ENCODE measurements at regions not wholly inside any gene's neighbourhood (a gene's known extent, or its start where the extent isn't known, plus 50 kb on each side); places are given as distances from the start of the nearest gene placed in this dataset.
A peak's percentile ranks its signal among the peaks of the same experiment; 100 is the strongest.

DNA sequence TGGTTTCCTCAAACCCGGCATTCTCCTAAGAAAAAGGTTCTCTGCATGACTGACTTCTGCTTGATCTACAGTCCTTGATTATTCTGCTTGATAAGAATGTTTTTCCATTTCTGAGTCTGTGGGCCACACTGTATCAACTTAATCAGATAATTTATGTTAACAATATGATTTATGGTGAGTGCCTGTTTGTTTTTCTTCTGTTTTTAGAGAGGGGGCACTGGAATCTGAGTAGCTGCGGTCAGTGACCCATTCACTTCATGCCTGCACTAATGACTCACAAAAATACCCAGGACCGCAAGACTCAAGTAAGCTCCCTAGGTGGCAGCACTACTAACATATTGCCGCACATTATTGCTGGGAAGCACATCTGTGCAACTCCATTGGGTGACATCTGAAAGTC is 542.3 kb upstream of the ATXN8OS start:
- in situ Hi-C loops (cut with MboI; ENCODE audit: low pct_ligation_motif_present in 1 of 4, low pct_unique_long_range_greater_than_20kb in 1 of 4, low sequenced_read_pairs in 3 of 4) (no loop called here), intact Hi-C loops (cut with DNase I; ENCODE audit: low total_unique reads) (no loop called here)
- H3K36me3 ChIP-seq: no peaks in the 10 kb centered on the region
- H3K4me3 ChIP-seq: no peak overlapping the region
- no peak overlapping the region for H3K27ac ChIP-seq
- peak; percentile 12 for DNase-seq
- 66 to 77% methylated on average over 4 of the region's 4 CpGs for WGBS, 2 donors (ENCODE audit: low coverage in 1 of 2)
- H3K4me1 ChIP-seq: no peaks in the 10 kb centered on the region
- H3K9me3 ChIP-seq: no peaks in the 10 kb centered on the region
- H3K27me3 ChIP-seq: no peaks in the 10 kb centered on the region
- no peak for TF ChIP-seq POLR2AphosphoS5 (IDR thresholded peaks at IDR 0.05)
- no peak for TF ChIP-seq POLR2A (IDR thresholded peaks at IDR 0.05)
- peak in 2 of 5 experiments; percentile 31 to 33 for TF ChIP-seq CTCF (IDR thresholded peaks at IDR 0.05)
- TF ChIP-seq EP300 (IDR thresholded peaks at IDR 0.05; ENCODE audit: low read depth): no peak

- no peak for DNase-seq
- 71 to 75% methylated on average over 5 of the region's 5 CpGs for WGBS, 2 donors (ENCODE audit: low coverage in 1 of 2)
- Histone ChIP-seq H3K36me3 (no peaks in the 10 kb centered on the region), H3K4me1 (no peaks in the 10 kb centered on the region), H3K4me3 (no peak overlapping the region), H3K9me3 (no peaks in the 10 kb centered on the region), H3K27ac (no peak overlapping the region), H3K27me3 (no peaks in the 10 kb centered on the region)
- intact Hi-C loops (cut with DNase I; ENCODE audit: low total_unique reads): no loop called here
- no peak for TF ChIP-seq CTCF (IDR thresholded peaks at IDR 0.05)
- no peak for TF ChIP-seq POLR2A (IDR thresholded peaks at IDR 0.05)
- no peak for TF ChIP-seq EP300 (IDR thresholded peaks at IDR 0.05; ENCODE audit: low read depth)
- TF ChIP-seq POLR2AphosphoS5 (IDR thresholded peaks at IDR 0.05): no peak
- in situ Hi-C loops (cut with MboI; ENCODE audit: low pct_ligation_motif_present in 1 of 4, low pct_unique_long_range_greater_than_20kb in 1 of 4, low sequenced_read_pairs in 3 of 4): no loop called here
Measured at GRCh38 chr13:69556540-69557196, 551.0 kb upstream of the ATXN8OS start.

- Histone ChIP-seq H3K9me3 (no peaks in the 10 kb centered on the region), H3K27me3 (no peaks in the 10 kb centered on the region), H3K4me3 (no peak overlapping the region), H3K36me3 (no peaks in the 10 kb centered on the region), H3K27ac (no peak overlapping the region), H3K4me1 (no peaks in the 10 kb centered on the region)
- in situ Hi-C loops (cut with MboI; ENCODE audit: low pct_ligation_motif_present in 1 of 4, low pct_unique_long_range_greater_than_20kb in 1 of 4, low sequenced_read_pairs in 3 of 4): no loop called here
- intact Hi-C loops (cut with DNase I; ENCODE audit: low total_unique reads): no loop called here
- TF ChIP-seq POLR2AphosphoS5 (IDR thresholded peaks at IDR 0.05) (no peak), POLR2A (IDR thresholded peaks at IDR 0.05) (no peak), CTCF (IDR thresholded peaks at IDR 0.05) (no peak), EP300 (IDR thresholded peaks at IDR 0.05; ENCODE audit: low read depth) (no peak)
- WGBS, 2 donors (ENCODE audit: low coverage in 1 of 2): 61 to 70% methylated on average over 2 of the region's 2 CpGs
- no peak for DNase-seq
Measured at GRCh38 chr13:69553976-69554375, 553.6 kb upstream of the ATXN8OS start.

DNA sequence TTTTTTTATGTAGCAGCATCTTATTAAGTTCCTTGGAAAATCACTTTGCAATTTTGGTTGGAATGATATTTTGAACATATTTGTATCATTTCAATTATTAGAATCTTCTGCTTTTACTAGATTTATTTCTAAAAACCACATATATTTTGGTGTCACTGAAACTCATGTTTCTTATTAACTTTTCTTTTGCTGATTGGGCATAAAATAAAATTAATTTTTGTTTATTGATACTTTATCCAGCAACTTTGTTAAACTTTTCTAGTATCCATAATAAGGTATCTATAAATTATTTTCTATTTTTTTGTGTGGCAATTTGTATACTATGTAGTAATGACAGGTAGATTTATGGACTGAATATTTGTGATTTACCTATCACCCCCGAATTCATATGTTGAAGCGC is 556.4 kb upstream of the ATXN8OS start:
- intact Hi-C loops (cut with DNase I; ENCODE audit: low total_unique reads): no loop called here

More for the DNA sequence above, 556.4 kb upstream of the ATXN8OS start:
- no peaks in the 10 kb centered on the region for H3K27me3 ChIP-seq
- H3K9me3 ChIP-seq: no peaks in the 10 kb centered on the region
- no peak overlapping the region for H3K27ac ChIP-seq
- in situ Hi-C loops (cut with MboI; ENCODE audit: low pct_ligation_motif_present in 1 of 4, low pct_unique_long_range_greater_than_20kb in 1 of 4, low sequenced_read_pairs in 3 of 4): no loop called here
- no peak for TF ChIP-seq POLR2AphosphoS5 (IDR thresholded peaks at IDR 0.05)
- TF ChIP-seq POLR2A (IDR thresholded peaks at IDR 0.05): no peak
- no peak for TF ChIP-seq EP300 (IDR thresholded peaks at IDR 0.05; ENCODE audit: low read depth)
- no peak for TF ChIP-seq CTCF (IDR thresholded peaks at IDR 0.05)
- DNase-seq: no peak
- 73 to 95% methylated on average over 2 of the region's 2 CpGs for WGBS, 2 donors (ENCODE audit: low coverage in 1 of 2)
- no peak overlapping the region for H3K4me3 ChIP-seq
- no peaks in the 10 kb centered on the region for H3K36me3 ChIP-seq
- peaks cover 0 to 16% (median 0%) of the 10 kb centered on the region in 4 donors for H3K4me1 ChIP-seq

Data from transverse colon (tissue), 4 donors.